ENCODE measurements at regions not wholly inside any gene's neighbourhood (a gene's known extent, or its start where the extent isn't known, plus 50 kb on each side); places are given as distances from the start of the nearest gene placed in this dataset.

DNA sequence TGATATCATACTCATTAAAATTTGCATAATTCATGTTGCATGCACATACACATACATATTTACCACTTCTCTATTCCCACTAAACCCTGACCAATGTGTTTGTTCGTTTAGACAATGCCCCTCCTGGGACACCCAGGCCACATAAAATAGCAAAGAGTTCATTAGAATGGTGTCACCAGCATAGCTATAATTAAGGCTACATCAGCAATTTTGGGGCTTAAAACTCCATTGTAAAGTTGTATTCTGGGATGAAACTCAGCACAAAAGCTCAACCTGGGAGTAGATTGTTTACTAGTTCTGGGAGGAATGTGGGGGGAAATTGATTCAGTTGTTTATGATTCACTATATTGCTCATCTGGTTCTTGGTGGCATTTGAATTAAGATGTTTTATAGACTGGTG, 522.2 kb upstream of the SUCLG2 start:
- no peak for TF ChIP-seq CTCF (IDR thresholded peaks at IDR 0.05)
- no peak for TF ChIP-seq POLR2A (IDR thresholded peaks at IDR 0.05)
- Histone ChIP-seq H3K4me1 (replicated peaks in 1 of 2) (no peaks in the 10 kb centered on the region), H3K27me3 (no peaks in the 10 kb centered on the region), H3K4me3 (no peak overlapping the region), H3K9me3 (replicated peaks in 1 of 3) (no peaks in the 10 kb centered on the region), H3K27ac (no peak overlapping the region), H3K36me3 (replicated peaks in 1 of 2) (no peaks in the 10 kb centered on the region)
- DNase-seq = no peak
- WGBS, 4 donors = 37 to 60% (median 46%) methylated on average over 1 of the region's 1 CpG
- intact Hi-C loops (cut with DNase I) = no loop called here

GRCh38 chr3:68173012-68173634, 518.7 kb upstream of the SUCLG2 start:
- Histone ChIP-seq H3K27me3 (no peaks in the 10 kb centered on the region), H3K4me3 (no peak overlapping the region), H3K9me3 (replicated peaks in 1 of 3) (no peaks in the 10 kb centered on the region), H3K4me1 (replicated peaks in 1 of 2) (no peaks in the 10 kb centered on the region), H3K27ac (no peak overlapping the region), H3K36me3 (replicated peaks in 1 of 2) (no peaks in the 10 kb centered on the region)
- WGBS, 4 donors = 55 to 64% (median 61%) methylated on average over 3 of the region's 3 CpGs
- no peak for TF ChIP-seq CTCF (IDR thresholded peaks at IDR 0.05)
- TF ChIP-seq POLR2A (IDR thresholded peaks at IDR 0.05) = no peak
- intact Hi-C loops (cut with DNase I) = no loop called here
- DNase-seq = no peak

DNA sequence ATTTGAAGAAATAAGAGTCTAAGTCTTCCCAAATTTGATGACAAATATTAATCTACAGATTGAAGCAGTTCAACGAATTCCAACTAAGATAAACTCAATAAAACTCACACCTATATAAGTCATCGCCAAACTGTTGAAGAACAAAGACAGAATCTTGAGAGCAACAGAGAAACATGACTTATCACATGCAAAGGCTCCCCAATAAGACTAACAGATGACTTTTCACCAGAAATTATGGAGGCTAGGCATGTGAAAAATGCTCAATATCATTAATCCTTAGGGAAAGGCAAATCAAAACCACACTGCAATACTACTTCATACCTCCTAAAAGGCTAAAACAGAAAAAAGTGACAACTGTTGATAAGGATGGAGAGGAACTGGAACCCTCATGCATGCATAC, 517.6 kb upstream of the SUCLG2 start:
- 72 to 84% (median 80%) methylated on average over 2 of the region's 2 CpGs for WGBS, 4 donors
- intact Hi-C loops (cut with DNase I) = no loop called here
- Histone ChIP-seq H3K27me3 (no peaks in the 10 kb centered on the region), H3K4me3 (no peak overlapping the region), H3K4me1 (replicated peaks in 1 of 2) (no peaks in the 10 kb centered on the region), H3K36me3 (replicated peaks in 1 of 2) (no peaks in the 10 kb centered on the region), H3K9me3 (replicated peaks in 1 of 3) (no peaks in the 10 kb centered on the region), H3K27ac (no peak overlapping the region)
- TF ChIP-seq POLR2A (IDR thresholded peaks at IDR 0.05) = no peak
- no peak for TF ChIP-seq CTCF (IDR thresholded peaks at IDR 0.05)
- no peak for DNase-seq

DNA sequence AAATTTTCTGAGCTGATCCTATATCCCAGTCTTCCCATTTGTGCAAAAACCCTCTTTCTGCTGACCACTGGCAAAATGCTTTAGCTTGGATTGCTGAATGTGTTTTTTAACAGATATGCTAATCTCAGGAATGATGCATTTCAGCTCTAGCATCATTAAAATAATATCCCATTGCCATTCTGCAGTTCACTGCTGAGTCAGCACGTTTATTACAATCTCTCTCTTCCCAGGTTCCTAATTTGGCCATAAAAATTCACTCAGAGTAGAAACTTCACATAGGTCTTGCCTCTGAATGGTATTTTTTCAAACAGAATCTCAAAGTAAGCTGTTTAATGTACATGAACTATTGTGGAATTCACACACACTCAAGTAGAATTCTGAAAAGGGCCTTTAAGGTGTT, 509.6 kb upstream of the SUCLG2 start:
- no peak for DNase-seq
- Histone ChIP-seq H3K36me3 (replicated peaks in 1 of 2) (no peaks in the 10 kb centered on the region), H3K27me3 (no peaks in the 10 kb centered on the region), H3K4me3 (no peak overlapping the region), H3K27ac (no peak overlapping the region), H3K9me3 (replicated peaks in 1 of 3) (no peaks in the 10 kb centered on the region), H3K4me1 (replicated peaks in 1 of 2) (no peaks in the 10 kb centered on the region)
- no peak for TF ChIP-seq POLR2A (IDR thresholded peaks at IDR 0.05)
- TF ChIP-seq CTCF (IDR thresholded peaks at IDR 0.05) = no peak
- intact Hi-C loops (cut with DNase I) = no loop called here
- WGBS, 4 donors = 42 to 56% (median 52%) methylated on average over 1 of the region's 1 CpG
